Stimulated activated CD4-positive, alpha-beta T cell treated with anti-CD3 and anti-CD28 coated beads, Interleukin-12 subunit alpha, Interleukin-12 subunit beta, amount 100 ng/mL, for 4 hours (primary cell): ENCODE measurements at regions not wholly inside any gene's neighbourhood (a gene's known extent, or its start where the extent isn't known, plus 50 kb on each side); places are given as distances from the start of the nearest gene placed in this dataset.

ENCODE experiments used
- DNase-seq: peaks from one replicate; pipeline ENCODE4 v3.0.0-alpha.2; 2020

DNA sequence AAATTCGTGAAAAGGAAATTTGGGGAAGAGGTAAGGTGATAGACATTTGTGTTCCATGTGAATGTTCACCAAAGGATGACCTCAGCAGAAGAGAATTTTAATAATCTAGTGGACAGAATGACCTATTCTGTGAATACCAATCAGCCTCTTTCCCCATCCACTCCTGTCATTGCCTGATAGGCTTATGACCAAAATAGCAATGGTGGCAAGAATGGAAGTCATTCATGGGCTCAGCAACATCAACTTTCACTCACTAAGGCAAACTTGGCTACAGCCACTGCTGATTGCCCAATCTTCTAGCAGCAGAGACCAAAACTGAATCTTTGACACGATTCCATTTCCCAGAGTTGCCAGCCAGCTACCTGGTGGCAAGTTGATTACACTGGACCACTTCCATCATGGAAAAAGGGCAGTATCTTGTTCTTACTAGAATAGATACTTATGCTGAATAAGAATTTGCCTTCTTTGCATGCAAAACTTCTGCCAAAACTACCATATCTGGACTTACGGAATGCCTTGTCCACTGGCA is 348.7 kb upstream of the PBX1 start:
- DNase-seq = no peak

DNA sequence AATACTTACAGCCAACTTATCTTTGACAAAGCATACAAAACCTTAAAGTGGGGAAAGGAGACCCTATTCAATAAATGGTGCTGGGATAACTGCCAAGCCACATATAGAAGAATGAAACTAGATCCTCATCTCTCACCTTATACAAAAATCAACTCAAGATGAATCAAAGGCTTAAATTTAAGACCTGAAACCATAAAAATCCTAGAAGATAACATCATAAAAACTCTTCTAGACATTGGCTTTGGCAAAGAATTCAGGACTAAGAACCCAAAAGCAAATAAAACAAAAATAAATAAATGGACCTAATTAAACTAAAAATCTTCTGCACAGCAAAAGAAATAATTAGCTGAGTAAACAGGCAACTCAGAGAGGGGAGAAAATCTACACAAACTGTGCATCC is 335.6 kb upstream of the PBX1 start:
- DNase-seq = no peak

DNA sequence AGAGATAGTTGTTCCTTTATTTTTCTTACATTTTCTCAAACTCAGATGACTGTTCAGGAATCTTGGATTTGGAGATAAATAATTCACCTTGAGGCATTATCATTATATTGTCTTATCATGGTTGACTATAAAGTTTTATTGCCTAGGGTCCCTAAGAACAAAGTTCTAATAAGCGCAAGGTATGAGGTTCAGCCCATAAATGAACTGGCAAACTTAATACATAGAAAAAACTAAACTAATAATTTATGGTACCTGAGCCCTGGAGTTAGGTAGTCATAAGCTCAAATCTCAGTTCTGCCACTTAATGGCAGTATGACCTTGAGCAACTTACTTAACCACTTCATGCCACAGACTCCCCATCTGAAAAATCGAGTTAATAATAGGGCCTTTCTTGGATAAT is 334.0 kb upstream of the PBX1 start:
- no peak for DNase-seq

DNA sequence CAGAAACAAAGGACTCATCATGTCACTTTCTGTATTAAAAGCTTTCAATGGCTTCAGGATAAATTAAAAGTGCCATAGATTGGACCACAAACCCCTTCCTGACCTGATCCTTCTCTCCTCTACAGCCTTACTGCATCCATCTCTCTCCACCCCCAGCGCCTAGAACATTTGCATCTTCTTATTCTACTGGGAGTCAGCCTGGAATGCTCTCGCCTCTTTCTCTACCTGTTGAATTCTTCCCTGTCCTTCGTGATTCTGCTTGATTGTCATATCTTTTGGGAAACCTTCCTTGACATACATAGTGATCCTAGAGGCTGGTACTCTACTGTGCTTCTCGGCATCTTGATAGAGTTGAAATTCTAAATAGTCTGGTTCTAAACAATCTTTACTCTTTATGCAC is 332.0 kb upstream of the PBX1 start:
- DNase-seq = no peak

DNA sequence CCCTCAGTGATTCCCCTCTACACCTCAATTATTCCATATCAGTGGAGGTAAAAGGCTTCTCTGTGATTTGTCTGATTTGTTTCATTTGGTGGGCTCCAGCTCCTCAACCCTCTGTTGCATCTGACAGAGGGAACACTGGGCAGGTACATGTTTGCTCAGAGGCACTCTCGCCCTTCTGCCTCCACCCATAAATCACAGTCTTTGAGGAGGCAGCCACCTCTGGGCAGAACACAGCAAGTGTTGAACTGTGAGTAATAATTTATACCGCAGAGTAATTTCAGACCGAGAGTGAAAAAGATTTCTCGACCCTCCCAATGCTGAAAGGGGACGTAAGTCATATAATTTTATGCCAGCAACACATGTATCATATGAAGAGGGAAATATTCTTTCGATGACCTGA is 330.1 kb upstream of the PBX1 start:
- DNase-seq = no peak

DNA sequence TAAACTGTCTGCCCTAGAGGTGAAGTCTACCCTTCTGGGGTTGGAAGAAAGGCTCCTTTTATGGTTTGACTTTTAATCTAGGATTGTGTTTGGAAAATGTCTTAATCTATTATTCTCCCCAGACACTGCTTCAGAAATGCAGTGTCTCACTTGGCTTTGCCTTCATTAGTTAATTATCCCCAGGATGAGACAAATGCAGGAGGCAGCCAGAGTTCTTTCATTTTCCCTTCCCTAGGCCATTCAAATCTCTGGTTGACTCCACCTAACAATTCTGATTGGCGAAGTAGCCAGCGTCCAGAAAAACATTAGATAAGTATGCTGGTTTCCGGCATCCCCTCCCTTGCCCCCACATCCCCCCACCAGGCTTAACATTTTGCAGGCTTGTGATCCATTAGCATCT is 325.8 kb upstream of the PBX1 start:
- DNase-seq = no peak

DNA sequence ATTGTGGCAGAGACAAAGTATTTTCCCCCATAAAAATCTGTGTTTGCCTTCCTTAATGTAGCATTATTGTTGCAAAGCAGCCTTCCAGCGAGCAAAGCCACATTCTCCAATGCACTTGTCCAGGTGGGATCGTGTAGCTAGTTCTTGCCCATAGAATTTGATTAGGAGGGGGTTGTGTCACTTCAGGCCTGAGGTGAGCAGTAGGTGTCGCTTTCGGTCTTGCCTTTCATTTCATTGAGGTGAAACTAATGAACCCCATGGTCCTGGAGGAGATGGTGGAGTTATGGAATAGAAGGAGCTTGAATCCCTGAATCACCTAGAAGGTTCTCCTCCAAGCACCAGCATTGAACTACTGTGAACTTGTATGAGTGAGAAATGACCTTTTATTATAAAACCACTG is 318.9 kb upstream of the PBX1 start:
- no peak for DNase-seq

DNA sequence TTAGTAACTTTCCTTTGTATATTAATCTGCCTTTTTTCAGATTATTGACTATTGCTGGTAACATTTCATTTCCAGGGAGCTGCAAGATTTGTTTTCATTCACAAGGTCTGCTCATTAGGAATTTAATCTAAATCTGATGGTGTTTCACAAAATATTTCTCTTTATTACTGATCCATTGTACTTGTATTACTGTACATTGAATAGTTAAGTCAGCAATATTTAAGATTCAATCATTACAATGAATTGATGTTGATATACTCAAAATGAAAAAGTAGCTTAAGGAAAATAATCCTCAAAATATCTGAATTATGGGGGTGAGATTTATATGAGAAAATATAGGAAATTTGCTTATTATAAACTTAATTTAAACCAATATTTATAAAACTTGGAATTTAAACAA is 308.6 kb upstream of the PBX1 start:
- DNase-seq = no peak

DNA sequence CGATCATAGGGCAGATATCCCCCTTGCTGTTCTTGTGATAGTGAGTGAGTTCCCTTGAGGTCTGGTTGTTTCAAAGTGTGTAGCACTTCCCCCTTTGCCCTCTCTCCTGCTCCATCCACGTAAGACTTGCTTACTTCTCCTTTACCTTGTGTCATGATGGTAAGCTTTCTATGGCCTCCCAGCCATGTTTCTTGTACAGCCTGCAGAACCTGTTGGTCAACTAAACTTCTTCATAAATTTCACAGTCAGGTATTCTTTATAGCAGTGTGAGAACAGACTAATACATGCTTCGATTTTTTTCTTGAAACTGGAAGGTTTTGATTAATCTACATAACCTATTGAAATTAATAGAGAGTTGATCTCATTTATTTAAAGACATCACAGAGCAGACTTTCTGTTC is 302.5 kb upstream of the PBX1 start:
- DNase-seq = no peak

DNA sequence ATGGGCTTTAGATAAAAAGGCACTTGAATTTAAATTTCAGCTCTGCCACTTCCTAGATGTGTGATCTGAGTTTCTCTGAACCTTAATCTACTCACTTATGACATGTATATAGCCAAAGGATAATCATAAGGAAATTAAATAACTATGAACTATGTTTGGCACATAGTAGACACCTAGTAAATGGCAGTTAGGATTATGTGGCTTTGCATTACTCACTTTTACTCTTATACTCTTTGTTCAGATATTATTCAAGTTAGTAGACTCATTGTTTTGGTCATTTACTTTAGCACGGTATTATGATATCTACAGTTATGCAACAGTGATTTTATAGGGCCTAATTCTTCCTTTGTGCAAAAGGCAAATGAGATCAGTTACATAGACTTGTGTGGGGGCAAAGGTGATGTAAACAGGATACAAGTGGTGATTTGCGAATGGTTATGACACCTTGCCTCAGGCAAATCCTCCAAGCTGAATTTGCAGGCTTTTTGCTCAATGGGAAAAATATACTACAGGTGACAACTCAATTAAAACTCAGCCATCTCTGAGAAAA is 297.2 kb upstream of the PBX1 start:
- no peak for DNase-seq

DNA sequence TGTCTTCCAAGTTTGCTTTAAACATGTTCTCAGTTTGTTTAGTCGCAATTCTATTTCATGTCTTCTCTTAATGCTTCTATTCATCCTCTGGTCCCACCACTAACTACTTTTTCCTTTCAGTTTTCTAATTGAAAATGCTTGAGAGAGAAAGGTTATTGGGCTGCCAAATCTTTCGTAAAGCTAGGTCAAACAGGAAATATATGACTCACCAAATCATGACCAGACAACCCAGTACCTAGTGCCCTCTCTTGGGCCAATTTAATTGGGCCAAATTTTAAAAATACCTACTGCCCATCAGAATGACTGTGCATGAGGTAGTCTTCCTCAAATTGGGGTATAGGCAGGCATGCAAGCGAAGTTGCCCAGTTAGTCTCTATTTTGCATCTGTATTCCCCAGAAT is 295.4 kb upstream of the PBX1 start:
- no peak for DNase-seq

DNA sequence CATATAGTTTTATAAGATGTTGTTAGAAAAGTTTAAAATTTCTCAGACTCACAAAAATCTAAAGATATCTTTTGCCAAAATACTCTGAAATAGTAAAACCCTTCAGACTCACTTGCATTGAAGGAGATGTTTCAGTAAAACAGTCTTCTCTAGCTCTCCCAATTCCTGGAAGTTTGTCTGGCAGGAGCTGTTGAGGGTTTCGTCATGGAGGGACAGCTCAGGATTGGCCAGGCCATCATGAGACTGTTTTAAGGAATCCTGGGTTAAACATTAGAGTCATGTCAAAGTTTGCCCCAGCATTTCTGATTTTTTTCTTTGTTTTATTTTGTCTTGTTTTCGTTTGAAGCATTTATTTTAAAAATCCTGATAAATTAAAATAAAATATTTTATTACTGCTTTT is 293.8 kb upstream of the PBX1 start:
- DNase-seq = no peak

DNA sequence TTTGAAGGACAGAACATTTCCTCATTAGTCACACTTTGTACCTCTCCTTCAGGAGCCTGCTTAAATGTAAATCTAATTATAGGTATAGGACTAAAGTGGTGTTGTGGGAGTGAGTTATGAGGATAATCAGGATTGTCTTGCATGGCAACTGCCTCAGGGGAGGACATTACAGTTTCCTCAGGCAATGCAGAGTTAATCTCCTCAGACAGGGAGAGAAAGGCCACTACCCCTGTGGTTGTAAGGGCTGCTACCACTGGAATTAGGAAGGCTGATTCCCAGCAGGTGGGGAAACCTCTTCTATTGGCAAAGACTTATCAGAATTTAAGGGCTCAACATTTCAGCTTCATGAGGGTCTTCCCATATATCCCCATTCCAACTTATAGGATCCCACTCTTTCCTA is 286.8 kb upstream of the PBX1 start:
- DNase-seq = no peak

DNA sequence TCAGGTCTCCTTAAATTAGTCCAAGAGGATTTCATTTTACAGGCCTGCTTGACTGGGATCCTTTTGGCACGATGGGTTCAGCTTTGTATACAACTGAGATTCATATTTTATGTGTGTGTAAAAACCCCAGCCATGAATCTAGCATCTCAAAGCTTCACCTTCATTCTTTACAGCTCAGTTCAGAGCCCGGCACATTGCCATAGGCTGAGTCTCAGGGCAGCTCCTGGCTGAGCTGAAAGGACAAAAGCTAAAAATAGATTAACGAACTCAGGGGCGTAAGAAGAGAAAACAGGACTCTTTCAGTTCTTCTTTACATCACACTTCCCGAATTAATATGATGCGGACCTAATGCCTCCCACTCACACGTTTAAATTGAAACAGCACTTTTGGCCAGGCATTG is 262.8 kb upstream of the PBX1 start:
- no peak for DNase-seq

DNA sequence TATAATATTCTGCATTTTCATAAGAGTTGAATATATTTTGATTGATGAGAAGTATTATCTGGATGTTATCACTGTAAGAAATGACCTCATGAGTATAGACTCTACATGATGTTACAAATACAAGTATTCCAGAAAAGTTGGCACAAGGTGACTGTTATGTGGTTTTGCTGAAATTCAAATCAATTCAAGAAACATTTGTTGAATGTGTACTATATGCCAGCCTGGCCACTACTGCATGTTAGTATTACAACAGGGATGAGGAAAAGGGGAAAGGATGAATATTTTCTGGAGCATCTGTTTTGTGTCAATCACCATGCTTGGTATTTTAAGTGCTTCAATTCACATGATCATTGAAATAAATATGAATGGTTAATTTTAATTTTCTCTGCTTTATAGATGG is 250.9 kb upstream of the PBX1 start:
- no peak for DNase-seq

DNA sequence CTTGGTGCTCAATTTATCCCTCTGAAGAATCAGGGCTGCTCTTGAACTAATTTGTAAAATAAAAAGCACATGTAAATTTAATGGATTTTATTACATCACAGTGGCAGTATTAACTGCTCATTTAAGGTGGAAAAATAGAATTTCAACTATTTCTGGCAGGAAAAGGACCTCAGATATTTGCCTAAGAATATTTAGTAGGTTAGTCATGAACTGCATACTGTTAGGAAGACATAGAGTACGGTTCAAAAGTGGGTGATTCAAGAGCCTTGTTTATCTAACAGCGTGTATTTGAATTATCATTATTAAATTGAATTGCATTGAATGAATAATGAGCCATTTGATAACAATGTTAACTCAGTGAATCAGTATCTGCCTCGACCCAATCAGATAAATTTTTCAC is 248.8 kb upstream of the PBX1 start:
- DNase-seq = no peak

DNA sequence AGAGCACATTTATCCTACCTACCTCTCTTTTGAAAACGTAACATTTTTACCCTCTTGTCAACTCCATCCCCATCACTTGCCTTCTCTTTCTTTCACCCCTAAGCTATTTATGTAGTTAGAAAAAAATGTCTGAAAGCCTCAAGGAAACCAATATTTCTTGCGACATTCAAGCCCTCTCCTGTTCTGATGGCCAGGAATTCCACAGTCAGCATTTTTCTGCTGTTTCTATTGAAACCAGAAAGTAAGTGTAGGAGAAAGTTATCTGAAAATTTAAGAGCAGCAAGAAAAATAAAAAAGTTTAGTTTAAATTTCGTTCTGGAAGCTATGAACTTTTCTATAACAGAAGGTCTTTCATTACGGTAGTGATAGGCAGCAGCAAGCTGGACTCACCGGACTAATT is 247.6 kb upstream of the PBX1 start:
- DNase-seq = no peak

DNA sequence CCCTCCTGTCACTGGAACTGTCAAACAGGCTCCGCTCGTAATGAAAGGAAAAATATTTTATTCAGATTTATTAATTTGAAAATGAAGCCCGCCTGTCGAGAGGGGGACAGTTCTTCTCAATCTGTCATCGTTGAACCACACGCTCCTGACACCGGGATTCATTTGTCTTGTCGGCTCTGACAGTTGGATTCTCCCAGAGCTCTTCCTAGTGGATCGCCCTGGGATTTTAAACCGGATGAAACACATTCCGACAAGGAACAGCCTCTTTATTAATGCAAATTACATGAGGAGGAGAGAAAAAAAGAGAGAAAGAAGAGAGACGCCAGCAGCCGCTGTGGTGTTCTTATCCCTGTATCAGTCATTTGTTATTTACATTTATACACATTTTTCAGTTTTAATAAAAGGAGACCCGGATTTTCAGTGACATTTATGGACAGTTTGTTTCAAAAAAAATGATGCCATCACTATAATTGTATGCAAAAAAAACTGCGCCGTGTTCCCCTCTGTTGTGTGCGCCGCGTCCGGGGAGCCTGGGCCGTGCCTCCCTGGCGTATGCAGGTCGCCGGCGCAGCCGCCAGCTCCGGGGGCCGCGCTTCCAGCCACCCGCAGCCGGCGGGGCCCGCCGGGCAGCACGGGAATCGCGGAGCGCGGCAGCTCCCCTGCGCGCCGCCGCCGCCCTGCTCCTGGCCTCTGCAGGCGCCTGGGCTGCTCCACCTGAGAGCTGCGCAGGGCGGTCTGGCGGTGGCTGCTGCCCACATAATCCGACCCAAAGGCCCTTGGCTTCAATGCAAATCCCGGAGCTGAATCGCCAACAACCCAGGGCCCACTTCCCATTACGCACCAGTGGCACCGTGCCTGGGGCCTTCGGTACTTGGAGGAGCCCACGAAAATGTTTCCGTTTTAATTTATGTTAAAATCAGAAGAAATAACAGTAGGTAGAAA is 237.9 kb upstream of the PBX1 start:
- DNase-seq = no peak

DNA sequence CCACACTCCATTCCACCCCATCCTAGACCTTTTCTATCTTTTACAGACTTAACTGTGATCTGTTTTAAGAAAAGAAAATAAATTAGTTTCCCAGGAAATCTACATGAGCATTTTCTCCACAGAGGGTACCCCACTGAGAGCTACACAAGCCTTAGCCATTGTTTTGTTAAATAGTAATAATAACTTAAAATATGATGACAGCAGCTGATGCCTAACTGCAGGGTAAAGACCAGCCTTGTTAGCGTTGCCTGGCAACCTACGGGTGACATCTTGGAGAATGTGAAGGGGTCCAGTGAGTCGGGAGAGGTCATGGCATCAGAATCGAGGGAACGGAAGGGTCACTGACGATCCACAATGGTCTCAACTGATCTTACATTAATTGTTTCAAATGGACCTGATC is 233.2 kb upstream of the PBX1 start:
- no peak for DNase-seq

DNA sequence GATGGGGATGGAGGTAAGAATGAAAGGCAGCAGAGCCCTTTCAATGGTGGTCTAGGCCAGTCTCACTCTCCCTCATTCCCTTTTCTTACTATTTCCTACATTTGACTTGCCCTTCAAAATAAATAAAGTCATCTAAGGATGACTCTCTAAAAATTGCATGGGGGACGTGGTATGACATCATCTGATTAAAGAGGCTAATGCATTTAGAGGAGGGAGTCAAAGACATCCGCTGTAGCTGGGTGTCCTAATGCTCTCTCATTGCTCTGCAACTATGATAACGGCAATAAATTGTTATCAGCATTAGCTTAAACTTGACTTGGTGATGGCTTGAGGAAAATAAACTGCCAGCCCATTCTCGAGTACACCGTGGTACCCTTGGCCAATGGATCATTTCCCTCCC is 225.6 kb upstream of the PBX1 start:
- DNase-seq = no peak

DNA sequence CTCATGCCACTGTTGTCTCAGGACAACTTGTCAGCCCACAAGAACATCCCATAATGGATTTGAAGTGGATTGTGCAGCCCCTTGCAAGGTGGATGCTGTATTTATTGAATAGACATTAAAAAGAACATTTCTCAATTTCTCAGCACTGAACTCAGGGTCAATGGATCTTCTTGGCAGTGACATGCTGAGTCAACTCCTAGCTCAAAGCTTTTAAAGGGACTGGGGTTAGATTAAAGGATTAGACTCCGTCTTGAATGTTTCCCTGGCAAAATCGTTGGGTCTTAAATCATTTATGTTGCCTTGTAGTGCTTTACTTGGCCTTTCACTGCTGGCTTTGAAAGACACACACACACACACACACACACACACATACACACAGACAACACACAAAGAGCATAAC is 221.6 kb upstream of the PBX1 start:
- DNase-seq = no peak

DNA sequence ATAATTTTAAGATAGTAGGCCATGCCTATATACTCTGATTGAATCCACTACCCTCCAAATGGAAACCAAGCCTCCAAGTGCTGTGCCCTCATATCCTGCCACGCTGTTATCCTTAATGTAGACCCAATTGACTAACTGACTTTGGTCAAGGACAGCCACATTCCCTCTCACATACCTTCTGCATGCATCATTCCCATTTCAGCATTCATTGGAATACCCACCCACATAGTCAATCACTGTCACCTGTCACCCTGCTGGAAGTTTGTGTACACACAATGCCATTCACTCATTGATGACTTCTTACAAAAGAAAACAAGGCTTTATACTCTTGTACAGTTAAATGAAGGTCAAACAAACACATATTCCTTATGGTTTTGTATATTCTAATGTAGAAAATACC is 221.1 kb upstream of the PBX1 start:
- no peak for DNase-seq

DNA sequence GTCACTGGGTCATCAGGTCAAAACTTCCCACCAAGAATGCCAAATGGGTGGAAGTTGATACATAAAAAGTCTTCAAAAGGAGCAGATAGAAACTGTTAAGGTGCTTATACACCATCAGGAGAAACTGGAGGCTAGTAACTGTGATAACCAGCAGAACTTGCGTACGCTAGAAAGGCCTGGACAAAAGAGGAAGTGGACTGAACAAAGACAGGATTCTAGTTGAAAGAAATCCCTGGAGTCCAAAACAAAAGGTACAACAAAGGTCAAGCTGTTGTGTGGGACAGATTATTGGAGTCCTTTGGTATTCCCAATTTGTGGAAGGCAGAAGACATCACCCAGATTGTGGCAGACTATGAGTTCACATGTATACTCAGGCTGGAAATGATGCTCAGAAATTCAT is 215.8 kb upstream of the PBX1 start:
- DNase-seq = no peak

DNA sequence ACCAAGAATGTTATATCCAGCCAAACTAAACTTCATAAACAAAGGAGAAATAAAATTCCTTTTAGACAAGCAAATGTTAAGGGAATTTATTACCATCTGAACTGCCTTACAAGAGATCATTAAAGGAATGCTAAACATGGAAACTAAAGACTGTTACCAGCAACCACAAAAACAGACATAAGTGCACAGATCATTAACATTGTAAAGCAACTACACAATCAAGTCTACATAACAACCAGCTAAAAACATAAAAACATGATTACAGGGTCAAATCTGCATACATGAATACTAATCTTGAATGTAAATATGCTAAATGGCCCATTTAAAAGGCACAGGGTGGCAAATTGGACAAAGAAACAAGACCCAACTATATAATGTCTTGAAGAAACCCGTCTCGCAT is 211.0 kb upstream of the PBX1 start:
- no peak for DNase-seq

DNA sequence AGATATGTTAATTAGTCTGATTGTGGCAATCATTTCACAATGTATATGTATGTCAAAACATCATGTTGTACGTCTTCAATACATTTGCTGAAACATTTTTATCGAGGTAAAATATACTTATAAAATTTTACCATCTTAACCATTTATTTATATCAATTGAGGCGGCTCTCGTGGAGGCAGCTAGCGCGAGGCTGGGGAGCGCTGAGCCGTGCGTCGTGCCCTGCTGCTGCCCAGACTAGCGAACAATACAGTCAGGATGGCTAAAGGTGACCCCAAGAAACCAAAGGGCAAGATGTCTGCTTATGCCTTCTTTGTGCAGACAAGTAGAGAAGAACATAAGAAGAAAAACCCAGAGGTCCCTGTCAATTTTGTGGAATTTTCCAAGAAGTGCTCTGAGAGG is 202.5 kb upstream of the PBX1 start:
- DNase-seq = no peak
